MM.1S (cell line): ENCODE measurements at regions not wholly inside any gene's neighbourhood (a gene's known extent, or its start where the extent isn't known, plus 50 kb on each side); places are given as distances from the start of the nearest gene placed in this dataset.
A peak's percentile ranks its signal among the peaks of the same experiment; 100 is the strongest.

Source experiments
- DNase-seq: peaks from one replicate; pipeline ENCODE4 v3.0.0-alpha.2; 2015
- H2AFZ ChIP-seq: fragments of 300-600 bp; sonication (generic); 2 replicates; pipeline ENCODE4 v1.6.0; 2016; ENCODE audit warnings: antibody characterized with exemption, low read length
- H3F3A ChIP-seq: fragments of 300-600 bp; sonication (generic); 2 replicates; pipeline ENCODE4 v1.6.1; 2016; ENCODE audit warnings: mild to moderate bottlenecking, antibody characterized with exemption, low read length, moderate library complexity, mixed read lengths; ENCODE audit not compliant: insufficient read depth
- H3K27ac ChIP-seq: fragments of 300-600 bp; sonication (generic); 2 replicates; pipeline ENCODE4 v1.5.1; 2016; ENCODE audit warnings: mild to moderate bottlenecking, low read length
- H3K27me3 ChIP-seq: fragments of 300-600 bp; sonication (generic); replicated peaks from 2 replicates; pipeline ENCODE4 v1.6.0; 2016; ENCODE audit warnings: low read length; ENCODE audit not compliant: insufficient read depth
- H3K36me3 ChIP-seq: fragments of 300-600 bp; sonication (generic); replicated peaks from 2 replicates; pipeline ENCODE4 v1.6.1; 2016; ENCODE audit warnings: mild to moderate bottlenecking, low read length, mixed read lengths; ENCODE audit not compliant: insufficient read depth
- H3K4me1 ChIP-seq: fragments of 300-600 bp; sonication (generic); 2 replicates; pipeline ENCODE4 v1.6.1; 2016; ENCODE audit warnings: low read length, mixed read lengths
- H3K4me2 ChIP-seq: fragments of 300-600 bp; sonication (generic); 2 replicates; pipeline ENCODE4 v1.6.0; 2016; ENCODE audit warnings: low read depth, low read length
- H3K4me3 ChIP-seq: fragments of 300-600 bp; sonication (generic); 2 replicates; pipeline ENCODE4 v1.5.1; 2016; ENCODE audit warnings: low read length, mixed read lengths
- H3K79me2 ChIP-seq: fragments of 300-600 bp; sonication (generic); 2 replicates; pipeline ENCODE4 v1.6.1; 2016; ENCODE audit warnings: mixed run types, low read length, mixed read lengths
- H3K9ac ChIP-seq: fragments of 300-600 bp; sonication (generic); 2 replicates; pipeline ENCODE4 v1.6.1; 2016; ENCODE audit warnings: low read length, mixed read lengths
- H3K9me2 ChIP-seq: fragments of 300-600 bp; sonication (generic); replicated peaks from 2 replicates; pipeline ENCODE4 v1.6.1; 2016; ENCODE audit warnings: mild to moderate bottlenecking, low read length, mixed read lengths; ENCODE audit not compliant: insufficient read depth
- H3K9me3 ChIP-seq: fragments of 300-600 bp; sonication (generic); replicated peaks from 2 replicates; pipeline ENCODE4 v1.6.1; 2016; ENCODE audit warnings: mild to moderate bottlenecking, low read length, mixed read lengths; ENCODE audit not compliant: insufficient read depth
- H4K20me1 ChIP-seq: fragments of 300-600 bp; sonication (generic); 2 replicates; pipeline ENCODE4 v1.6.1; 2016; ENCODE audit warnings: mild to moderate bottlenecking, low read length, moderate library complexity, mixed read lengths; ENCODE audit not compliant: insufficient read depth
- CTCF ChIP-seq: fragments of 300-600 bp; sonication (generic); IDR thresholded peaks from 2 replicates; pipeline ENCODE4 v1.5.1; 2016; ENCODE audit warnings: antibody characterized with exemption, low read length, mixed read lengths
- EZH2 ChIP-seq: fragments of 300-600 bp; sonication (generic); optimal IDR thresholded peaks from 2 replicates; pipeline ENCODE3; 2017; ENCODE audit warnings: low read depth, mild to moderate bottlenecking, antibody characterized with exemption, low read length, mixed read lengths
- EZH2phosphoT487 ChIP-seq: fragments of 300-600 bp; sonication (generic); IDR thresholded peaks from 2 replicates; pipeline ENCODE4 v1.6.1; 2018; ENCODE audit warnings: antibody characterized with exemption, low read length

GRCh38 chr16:51766739-51767138 lies 615.7 kb upstream of the SALL1 start:
- Histone ChIP-seq H3K9ac (no peak overlapping the region), H3K79me2 (no peaks in the 10 kb centered on the region), H3K27me3 (no peaks in the 10 kb centered on the region), H3K4me3 (no peak overlapping the region), H2AFZ (no peak overlapping the region), H3K36me3 (no peaks in the 10 kb centered on the region), H3K9me2 (no peaks in the 10 kb centered on the region), H3K4me1 (no peaks in the 10 kb centered on the region), H3K27ac (no peak overlapping the region), H4K20me1 (no peaks in the 10 kb centered on the region), H3K4me2 (no peak overlapping the region), H3K9me3 (no peaks in the 10 kb centered on the region), H3F3A (no peaks in the 10 kb centered on the region)
- no peak for TF ChIP-seq CTCF
- no peak for TF ChIP-seq EZH2
- TF ChIP-seq EZH2phosphoT487: no peak
- no peak for DNase-seq

DNA sequence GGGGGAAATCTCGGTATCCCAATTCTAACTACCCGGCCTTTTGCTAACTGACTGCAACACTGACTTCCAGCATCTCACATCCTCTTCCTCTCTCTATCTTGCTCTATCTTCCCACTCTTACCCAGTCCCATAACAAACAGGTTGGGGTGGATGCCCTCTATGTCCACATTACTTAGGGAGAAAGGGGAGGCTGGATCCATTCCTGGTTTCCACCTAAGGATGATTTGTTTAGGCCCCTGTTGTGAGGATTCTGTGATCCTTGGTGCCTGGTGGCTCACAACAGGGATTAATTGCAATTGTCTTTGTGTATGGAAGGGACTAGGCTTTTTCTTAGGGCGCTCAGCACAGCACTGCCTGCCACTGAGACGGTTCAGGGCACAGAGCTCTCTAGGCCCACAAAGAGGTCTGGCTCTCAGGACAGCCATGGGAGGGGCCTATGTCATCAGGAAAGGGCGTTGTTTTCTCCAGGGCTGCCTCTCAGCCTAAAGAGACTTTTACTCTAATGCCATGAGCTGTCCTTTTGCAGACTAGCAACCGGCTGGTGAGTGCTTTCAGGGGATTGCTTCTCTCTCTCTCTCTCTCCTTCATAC lies 612.1 kb upstream of the SALL1 start:
- TF ChIP-seq EZH2 (no peak), CTCF (no peak), EZH2phosphoT487 (no peak)
- Histone ChIP-seq H3K9ac (no peak overlapping the region), H3K9me2 (no peaks in the 10 kb centered on the region), H3K4me1 (no peaks in the 10 kb centered on the region), H4K20me1 (no peaks in the 10 kb centered on the region), H3K27me3 (no peaks in the 10 kb centered on the region), H3K36me3 (no peaks in the 10 kb centered on the region), H2AFZ (no peak overlapping the region), H3K4me3 (no peak overlapping the region), H3K79me2 (no peaks in the 10 kb centered on the region), H3K9me3 (no peaks in the 10 kb centered on the region), H3F3A (no peaks in the 10 kb centered on the region), H3K4me2 (no peak overlapping the region), H3K27ac (no peak overlapping the region)
- no peak for DNase-seq

- H3K27ac ChIP-seq: no peak overlapping the region
- H3K79me2 ChIP-seq: no peaks in the 10 kb centered on the region
- no peak overlapping the region for H3K4me3 ChIP-seq
- 0 out of 2 replicates have a peak overlapping the region, but pooled peaks have one; percentile 16 for H2AFZ ChIP-seq
- H3K4me2 ChIP-seq: no peak overlapping the region
- peak; percentile 92 for TF ChIP-seq CTCF
- TF ChIP-seq EZH2phosphoT487: no peak
- H3F3A ChIP-seq: no peaks in the 10 kb centered on the region
- no peaks in the 10 kb centered on the region for H3K9me2 ChIP-seq
- H3K27me3 ChIP-seq: no peaks in the 10 kb centered on the region
- no peaks in the 10 kb centered on the region for H3K9me3 ChIP-seq
- DNase-seq: peak; percentile 61
- H3K36me3 ChIP-seq: no peaks in the 10 kb centered on the region
- H3K4me1 ChIP-seq: no peaks in the 10 kb centered on the region
- no peaks in the 10 kb centered on the region for H4K20me1 ChIP-seq
- H3K9ac ChIP-seq: no peak overlapping the region
Measured at GRCh38 chr16:51762081-51762996, 611.3 kb upstream of the SALL1 start.
